ENCODE measurements at regions not wholly inside any gene's neighbourhood (a gene's known extent, or its start where the extent isn't known, plus 50 kb on each side); places are given as distances from the start of the nearest gene placed in this dataset.
"Not testable (repeated sequence)": the region's sequence is repeated elsewhere in the genome, so short reads cannot be mapped to it uniquely, and the experiment has no call there.

DNA sequence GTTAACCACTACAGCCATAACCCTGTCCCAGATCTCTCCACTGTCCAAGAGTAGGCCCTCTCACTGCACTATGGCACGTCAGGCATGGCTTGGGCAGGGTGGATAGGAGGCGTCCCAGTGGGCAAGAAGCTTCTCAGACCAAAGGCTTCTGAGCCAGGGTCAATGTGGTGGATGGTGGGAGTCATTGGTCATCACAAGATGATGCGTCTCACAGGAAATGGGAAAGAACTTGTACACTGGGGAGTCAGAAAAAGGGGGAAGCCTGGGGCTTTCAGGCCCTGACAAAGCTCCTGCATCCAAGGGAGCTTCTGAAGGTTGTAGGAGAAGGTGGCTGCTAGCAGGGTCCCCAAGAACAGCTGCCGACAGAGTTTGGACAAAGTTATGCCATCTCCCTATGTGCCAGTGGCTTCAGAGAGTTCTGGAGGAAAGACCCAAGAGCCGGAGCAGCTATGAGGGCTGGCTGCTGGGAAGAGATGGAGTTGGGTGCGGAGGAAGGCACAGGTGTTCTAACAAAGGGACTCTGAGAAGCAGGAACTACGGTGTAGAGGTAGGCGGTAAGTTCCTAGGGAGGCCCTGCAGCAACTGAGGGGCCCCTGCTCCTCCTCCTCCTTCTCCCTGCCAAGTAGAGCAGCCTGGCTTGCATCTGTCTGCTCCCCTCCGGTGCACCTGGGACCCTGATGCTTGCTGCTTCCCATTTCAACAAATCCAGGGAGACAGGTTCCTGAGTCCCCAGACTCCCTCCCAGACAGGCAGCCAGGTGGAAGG lies 81.1 kb downstream of the ARL6IP4 start:
- no peak for DNase-seq

DNA sequence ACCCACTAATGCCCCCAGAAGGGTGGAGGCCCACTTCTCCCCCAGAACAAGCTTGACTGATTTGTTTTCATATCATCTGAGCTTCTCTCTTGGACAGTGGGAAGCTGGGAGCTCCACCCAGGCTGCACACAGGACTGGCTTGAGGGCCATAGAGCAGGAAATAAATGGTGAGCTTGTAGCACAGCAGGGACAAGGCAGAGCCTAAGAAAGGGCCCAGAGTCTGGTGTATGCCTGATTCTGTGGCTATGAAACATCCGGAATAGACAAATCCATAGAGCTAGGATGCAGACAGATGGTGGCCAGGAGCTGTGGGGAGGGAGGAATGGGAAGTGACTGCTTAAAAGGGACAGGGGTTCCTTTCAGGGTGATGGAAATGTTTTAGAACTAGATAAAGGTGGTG lies 79.0 kb downstream of the ARL6IP4 start:
- no peak for DNase-seq

DNA sequence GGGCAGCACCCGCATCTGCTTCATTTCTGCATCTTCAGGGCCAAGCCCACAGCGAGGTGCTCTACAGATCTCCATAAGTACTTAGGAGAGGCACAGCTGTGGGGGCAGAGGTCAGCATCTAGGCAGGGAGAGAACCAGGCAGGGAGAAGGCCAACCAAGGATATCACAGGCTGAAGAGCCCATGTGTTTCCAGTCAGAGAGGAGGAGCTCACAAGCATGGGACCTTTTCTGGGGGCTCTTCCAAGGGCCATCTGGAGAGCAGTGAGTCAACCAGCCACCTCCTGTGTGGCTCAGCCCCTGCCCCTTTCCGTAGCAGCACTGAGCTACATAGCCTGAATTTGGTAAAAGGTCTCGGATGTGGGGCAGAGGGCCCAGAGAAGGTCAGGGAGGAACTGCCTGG lies 78.5 kb downstream of the ARL6IP4 start:
- no peak for DNase-seq

DNA sequence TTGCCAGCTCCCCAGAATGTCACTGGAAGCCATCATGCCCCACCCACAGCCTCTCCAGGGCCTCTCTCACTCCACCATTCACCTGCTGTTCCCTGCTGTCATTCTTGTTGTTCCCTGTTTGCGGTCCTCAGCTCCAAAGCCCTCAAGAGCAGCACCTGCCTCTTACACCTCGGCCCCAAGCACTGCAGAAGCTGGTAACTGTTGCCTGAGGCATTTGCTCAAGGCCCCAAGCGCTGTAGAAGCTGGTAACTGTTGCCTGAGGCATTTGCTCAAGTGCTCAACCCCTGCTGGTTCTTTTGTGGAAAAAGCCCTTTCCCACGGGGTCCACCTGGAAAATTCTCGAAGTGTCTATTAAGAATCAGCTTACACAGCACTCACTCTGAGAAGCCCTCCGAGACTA lies 78.0 kb downstream of the ARL6IP4 start:
- no peak for DNase-seq

DNA sequence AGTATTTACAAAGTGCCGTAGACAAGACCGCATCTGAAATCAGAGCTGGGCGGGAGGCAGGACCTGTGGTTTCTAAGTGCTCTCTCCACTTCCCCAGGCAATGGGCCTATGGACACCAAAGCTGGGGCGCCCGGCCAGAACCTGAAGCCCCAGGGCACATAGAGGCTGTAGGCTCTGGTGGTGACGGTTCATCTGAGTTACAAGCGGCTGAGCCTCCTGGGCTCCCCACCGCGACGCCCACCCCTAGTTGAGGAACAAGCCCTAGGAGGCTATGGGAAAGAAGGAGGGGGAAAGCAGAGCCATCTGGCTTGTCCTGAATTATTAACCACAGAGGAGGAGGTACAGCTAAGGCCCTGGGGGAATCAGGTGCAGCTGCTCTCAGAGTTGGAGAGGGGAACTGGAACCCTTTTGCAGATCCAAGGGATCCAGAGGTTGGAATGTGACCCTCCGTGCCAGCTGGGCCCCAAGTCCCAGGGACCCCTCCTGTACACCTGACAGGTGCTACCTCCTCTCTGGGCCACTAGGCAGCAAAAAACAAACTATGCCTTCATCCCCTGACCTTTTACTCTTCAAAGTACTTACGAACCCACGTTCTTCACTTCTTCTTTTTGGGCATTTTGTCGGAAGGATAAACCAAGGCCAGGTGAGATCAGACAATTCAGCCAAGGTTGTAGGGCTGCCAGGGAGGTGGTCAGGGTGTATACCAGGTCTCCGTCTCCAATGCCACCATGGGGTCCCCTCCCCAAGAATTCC lies 77.2 kb downstream of the ARL6IP4 start:
- DNase-seq, result no peak

DNA sequence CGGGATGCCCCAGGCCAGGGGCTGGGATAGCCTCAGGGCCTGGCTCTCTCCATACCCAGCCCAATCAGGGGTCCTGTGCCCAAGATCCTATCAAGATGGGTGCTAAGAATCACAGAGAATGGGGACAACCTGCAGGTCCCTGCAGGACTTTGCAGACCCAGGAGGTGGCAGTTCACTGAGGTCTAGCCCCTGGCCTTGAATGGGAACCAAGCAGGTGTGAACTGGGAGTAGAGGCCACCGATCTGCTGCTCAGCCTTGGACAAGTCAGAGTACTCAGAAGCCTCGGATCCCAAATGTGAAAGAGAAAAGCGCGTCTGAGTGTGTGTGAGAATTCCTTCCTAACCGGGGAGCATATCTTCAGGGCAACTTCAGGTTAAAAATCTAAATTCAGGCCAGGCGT lies 76.2 kb downstream of the ARL6IP4 start:
- DNase-seq, result no peak

DNA sequence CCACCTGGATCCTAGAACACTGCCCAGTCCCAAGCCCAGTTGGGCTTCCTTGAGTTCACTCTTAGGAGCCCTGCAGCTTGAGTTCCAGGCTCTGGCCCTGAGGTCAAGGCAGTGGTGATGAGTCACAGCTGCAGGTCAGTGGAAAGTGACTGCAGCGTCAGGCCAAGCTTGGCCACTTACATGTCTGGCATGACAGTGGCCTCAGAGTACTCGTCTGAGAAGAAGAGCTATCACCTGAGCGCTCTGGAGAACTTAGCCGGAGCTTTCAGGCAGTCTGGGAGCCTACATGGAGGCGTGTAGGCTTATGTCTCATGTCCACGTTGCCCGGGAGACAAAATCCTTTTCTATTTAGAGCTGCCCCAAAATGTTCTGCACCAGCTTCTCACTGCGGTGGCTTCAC lies 75.6 kb downstream of the ARL6IP4 start:
- no peak for DNase-seq

DNA sequence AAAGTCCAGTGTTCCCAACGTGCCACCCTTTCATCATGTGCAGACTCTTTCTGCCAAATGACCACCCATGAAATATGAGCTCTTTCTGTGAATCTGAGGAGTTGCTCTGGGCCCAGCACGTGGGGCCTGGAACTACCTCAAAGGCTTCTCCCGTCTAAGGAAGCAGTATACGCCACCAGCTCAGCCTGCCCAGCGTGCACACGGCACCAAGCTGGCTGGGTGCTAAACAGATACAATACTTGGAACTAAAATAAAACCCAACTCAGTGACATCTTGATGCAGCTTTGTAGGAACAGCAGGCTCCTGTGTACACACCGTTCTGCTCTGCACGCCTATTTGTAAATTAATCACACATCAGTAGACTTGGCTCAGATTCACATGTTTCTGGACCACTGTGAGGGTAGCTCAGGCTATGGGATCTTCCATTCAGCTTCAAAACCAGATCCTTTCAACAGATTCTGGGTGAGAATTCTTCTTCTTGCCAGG lies 74.8 kb downstream of the ARL6IP4 start:
- no peak for DNase-seq

DNA sequence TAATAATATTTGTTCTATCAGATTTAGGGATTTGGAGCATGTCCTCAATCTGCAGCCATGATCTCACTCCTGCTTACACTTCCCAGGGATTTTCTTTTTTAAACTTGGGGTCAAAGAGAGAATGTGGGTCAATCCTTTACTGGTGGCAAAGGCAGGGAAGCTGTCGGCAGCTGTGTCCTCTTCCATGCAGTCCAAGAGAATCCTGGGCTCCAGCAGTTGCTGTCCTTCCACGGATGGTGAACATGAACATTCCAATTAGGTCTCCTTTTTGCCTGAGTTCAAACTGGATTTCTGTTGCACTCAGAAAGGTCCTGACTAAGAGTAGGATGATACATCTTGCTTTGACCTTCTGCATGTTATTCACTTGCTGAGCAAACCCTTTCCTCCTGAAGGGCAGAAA lies 73.9 kb downstream of the ARL6IP4 start:
- DNase-seq, result no peak

DNA sequence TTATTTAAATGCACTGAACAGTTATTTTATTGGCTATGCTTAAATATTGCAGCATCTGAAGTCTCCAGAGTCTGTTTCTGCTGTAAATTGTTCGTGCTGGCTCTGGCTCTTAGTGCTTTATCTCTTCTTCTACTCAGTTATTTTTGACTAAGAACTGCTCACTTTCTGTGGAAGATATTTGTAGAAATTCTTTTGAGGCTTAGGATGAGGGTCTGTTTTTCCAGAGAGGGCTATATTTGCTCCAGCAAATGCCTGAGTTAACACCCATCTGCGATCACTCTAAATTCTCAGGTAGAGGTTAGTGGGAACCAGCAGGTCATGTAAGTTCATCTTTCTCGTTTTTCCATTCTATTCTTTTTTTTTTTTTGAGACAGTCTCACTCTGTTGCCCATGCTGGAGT lies 71.1 kb downstream of the ARL6IP4 start:
- no peak for DNase-seq

DNA sequence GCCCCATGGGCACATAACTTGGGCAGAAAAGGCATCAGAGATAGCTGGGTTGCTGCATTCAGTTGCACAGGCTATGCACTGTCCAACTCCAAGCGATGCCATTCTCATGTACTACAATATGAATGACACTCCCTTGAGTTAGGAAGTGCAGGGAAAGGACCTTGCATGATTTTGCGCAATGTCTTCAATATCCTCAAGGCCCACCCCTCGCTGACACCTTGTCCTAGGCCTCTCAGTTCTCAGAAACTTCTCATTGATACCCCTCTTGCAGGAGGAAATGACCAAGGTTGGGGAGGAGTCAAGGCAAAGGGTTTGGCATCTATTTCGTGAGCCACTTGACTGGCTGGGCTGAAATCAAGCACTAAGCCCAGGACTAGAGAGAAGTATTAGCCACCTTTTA lies 70.4 kb downstream of the ARL6IP4 start:
- DNase-seq, result no peak

DNA sequence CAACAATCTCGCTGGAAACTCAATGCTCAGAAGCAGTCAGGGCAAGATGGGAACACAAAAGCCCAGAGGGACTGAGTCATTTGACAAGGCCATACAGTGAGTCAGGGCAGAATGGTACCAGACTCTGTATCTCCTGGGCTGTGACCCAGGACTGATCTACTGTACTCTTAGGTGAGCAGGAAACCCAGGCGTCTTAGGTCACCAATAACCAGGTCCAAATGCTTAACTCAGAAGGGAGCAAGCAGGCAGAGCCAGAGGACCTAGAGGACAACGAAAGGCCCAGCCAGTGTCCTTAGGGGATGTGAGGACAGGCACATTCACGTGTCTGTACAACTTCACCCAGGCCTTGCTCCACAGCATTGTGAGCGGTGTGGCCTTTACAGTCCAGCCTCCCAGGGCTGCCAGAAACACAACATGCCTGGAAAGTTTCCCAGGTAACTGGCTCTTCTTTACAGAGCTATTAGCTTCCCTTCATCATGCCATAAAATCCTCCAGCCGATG lies 69.9 kb downstream of the ARL6IP4 start:
- no peak for DNase-seq

DNA sequence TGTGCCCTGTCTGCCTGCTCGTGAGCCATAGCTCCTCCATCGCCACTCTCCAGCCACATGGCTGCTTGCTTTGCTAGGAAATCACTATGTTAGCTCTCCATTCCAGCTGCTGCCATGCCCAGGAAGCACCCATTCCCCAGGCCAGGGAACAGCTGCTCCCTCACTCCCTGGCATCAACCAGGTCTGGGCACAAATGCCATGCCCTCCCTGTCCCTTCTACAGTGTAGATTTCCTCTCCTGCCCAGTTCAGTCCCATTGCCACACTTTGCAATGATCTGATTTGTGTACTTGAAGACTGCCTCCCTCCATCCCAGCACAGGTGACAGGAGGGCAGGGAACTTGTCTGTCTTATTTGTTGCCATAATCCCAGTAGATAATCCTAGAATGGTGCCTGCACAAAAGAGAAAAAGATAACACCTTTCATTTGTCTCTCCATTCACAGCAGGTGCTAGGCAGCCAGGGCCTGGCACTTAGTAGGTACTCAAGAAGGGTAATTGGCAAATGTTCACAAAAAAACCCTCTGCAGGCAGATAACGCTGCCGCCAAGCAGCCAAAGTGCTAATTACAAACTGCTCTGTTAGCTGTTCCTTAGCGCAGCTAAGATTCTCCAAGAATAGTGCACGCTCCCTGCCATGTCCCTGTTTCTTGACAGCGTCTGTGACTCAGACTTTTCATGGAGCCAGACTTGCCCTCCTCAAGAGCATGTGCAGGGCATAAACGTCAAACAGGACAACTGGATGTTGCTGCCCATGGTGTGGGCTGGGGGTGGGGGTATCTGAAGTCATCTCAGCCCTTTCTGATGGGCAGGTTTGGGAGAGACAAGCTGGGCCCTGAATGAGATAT lies 69.1 kb downstream of the ARL6IP4 start:
- DNase-seq, result no peak

DNA sequence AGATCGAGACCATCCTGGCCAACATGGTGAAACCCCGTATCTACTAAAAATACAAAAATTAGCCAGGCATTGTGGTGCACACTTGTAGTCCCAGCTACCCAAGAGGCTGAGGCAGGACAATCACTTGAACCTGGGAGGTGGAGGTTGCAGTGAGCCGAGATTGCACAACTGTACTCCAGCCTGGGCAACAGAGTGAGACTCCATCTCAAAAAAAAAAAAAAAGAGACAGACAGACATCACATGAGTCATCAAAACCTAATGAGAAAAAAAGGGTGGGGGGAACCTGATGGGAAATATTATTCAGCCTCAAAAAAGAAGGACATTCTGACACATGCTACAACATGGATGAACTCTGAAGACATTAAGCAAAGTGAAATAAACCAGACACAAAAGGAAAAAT lies 67.4 kb downstream of the ARL6IP4 start:
- not testable (repeated sequence) for DNase-seq

DNA sequence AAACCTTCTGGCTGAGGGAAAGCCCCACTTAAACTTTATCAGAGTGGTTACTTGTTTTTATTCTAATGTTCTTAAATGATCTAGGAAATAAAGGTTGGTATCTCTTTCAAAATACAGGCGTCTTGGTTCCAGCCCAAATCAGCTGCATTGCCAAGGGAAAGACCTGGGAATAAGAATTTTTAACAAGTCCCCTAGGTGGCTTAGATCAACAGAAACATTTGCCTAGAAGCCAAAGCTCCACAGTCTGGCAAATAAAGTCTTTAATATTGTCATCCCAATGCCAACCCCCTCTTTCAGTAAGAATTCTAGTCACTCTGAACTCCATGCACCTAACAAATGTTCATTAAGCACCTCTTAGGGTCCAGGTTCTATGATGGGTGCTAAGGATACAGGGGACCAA lies 66.8 kb downstream of the ARL6IP4 start:
- DNase-seq, result no peak

DNA sequence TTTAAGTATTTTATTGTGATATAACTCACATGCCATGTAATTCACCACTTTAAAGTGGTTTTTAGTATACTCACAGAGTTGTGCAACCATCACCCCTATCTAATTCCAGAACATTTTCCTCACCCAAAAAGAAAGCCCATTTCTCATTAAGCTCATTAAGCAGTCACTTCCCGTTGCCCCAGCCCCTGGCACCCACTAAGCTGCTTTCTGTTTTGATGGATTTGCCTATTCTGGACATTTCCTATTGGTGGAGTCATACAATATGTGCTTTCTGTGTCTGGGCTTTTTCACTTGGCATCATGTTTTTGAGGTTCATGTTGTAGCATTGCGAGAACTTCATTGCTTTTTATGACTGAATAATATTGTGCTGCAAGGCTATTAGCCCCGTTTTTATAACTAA lies 66.0 kb downstream of the ARL6IP4 start:
- no peak for DNase-seq

DNA sequence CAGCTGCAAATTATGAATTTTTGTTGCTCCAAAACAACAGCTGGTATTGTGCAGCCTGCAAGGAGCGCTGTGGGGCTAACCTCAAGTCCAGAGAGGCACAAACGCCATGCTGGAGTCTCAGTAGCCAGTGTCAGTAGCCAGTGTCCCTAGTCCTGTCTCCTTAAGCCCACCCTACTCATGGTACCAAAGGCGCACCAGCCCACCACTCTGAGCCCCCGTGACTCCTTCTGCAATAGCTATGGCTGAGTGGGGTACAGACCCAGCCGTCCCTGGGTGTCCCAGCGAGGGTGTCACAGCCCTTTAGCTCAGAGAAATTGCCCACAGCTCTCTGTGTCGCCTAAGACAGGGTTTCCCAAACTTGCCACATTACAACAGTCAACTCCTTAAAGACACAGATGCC lies 65.2 kb downstream of the ARL6IP4 start:
- DNase-seq, result no peak

DNA sequence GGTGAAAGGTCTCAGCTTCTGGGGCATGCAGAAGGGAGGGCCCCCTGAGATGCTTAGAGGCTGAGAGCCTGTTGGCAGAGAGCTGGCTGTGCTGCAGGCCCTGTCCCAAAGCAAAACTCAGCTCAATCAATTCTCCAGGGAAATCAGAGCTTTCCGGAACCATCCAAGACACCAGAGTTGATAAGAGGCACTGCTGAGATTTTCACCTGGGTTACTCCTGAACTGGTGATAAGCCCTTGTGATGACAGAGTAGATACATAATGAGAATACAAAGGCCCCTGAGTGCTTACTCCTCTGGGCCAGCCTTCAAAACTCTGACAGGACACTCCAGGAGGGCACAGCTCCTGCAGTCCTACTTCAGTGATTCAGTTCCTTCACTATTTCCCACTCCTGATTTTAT lies 63.9 kb downstream of the ARL6IP4 start:
- DNase-seq, result no peak

DNA sequence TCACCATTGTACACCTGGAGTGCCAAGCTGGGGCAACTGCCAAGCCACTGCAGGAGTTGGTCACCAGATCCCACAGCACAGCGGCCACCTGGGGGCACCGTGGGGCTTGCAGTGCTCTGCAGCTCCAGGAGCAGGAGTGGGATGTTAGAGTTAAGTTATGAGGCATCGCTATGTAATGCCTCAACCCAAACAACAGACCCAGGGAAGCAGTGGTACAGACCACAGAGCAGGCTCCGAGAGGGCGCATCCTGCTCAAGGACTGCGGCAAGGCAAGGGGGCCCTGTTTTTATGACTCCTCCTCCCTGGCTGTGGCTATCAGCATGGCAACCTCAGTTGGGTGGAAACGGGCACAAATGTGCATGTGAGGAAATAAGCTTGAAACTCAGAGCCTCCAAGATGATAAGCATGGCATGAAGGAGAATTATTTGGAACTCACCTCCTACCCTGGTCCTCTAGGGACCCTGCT lies 63.1 kb downstream of the ARL6IP4 start:
- DNase-seq, result peak in 1 of 2 experiments; percentile 40

DNA sequence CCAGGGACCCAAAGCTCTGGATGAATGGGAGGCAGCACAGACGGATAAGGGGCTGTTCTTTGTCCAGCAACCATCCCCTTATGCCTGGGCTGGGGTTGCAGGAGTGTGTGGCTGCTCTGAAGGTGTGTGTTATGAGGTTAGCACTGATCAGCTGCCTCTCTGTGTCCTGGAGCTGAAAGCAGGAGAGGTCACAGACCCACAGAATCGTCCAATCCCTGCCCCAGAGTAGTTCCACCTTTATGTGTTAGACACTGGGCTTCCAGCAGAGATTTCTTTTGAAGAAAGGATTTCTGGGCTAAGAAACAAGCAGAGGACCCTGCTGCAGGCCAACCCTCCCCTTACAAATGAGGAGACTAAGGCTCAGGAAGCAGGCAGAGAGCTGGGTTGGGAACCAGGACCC lies 62.4 kb downstream of the ARL6IP4 start:
- DNase-seq, result no peak

DNA sequence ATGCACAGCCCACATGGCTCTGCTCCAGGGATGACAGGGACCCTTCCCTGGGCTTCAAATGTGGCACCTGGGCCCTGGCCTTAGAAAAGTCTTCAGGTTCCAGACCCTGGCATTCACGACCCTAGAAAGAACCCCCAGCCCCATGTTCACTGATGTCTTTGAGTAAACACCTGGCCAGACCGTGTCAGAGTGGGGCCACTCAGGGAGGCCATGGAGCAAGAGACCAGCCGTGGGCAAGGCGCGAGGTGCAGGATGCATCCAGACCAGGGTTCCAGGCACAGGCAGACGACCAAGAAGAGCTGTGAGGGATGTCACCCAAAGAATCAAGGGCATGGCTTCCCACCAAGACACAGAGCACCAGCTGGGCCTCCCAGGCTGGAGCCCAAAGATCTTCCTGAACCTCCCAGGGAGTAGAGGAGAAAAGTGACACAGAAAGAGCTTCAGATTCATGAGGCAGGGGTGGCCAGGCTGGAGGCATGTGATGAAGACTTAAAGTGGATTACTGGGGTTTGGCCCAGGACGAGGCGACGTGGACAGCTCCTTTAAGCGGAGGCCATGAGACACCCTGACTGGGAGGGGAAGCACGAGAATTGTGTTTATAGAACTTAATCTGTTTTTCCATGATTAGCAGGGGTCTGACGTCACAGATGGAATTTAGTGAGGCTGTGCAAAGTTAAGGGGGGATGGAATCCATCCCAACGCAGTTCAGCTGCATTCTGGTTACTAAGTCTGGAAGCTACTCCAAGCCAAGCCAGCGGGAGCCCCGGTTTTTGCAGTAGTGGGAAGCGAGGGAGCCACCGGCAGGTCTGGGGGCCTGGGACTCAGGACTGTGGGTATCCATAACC lies 61.6 kb downstream of the ARL6IP4 start:
- no peak for DNase-seq

DNA sequence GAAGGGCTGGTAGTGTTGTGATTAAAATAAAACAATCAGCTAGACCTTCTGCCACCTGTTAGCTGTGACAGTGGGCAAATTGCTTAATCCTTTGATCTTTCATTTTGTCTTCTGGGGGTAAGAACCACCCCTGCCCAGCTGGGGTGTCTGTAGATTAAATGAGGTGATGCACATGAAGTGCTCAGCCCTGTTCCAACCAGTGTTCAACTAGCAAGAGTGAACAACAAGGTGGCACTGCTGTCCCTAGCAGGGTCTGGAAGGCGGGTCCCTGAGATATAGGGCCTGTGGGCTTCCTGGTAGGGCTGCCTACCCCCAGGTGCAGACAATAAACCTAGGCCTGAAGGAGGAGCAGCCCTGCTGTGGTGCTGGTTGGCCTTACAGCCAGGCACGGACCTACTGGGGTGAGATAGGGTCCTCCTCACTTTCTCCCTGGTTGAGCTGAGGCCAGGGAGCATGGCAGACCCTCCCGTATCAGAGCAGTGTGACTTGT lies 60.6 kb downstream of the ARL6IP4 start:
- no peak for DNase-seq
